Activated CD8-positive, alpha-beta memory T cell treated with anti-CD3 and anti-CD28 coated beads, Interleukin-2, amount 10 ng/mL, durations not matched to agents 7 days and 5 days (primary cell): ENCODE measurements at regions not wholly inside any gene's neighbourhood (a gene's known extent, or its start where the extent isn't known, plus 50 kb on each side); places are given as distances from the start of the nearest gene placed in this dataset.
"Not testable (repeated sequence)": the region's sequence is repeated elsewhere in the genome, so short reads cannot be mapped to it uniquely, and the experiment has no call there.

Source experiments
- ATAC-seq: fragments of 150-1000 bp; cut with Tn5 transposase; one replicate; pipeline ENCODE4 v1.10.0; 2021; ENCODE audit warnings: moderate library complexity
- CTCF ChIA-PET: fragments of 350-600 bp; sonication (Branson Sonifier 250); formaldehyde crosslinking; loops from one replicate; lab custom pipeline; 2021; ENCODE audit warnings: antibody characterized with exemption; lab: Charles Lee
- DNase-seq: peaks from one replicate; pipeline ENCODE4 v3.0.0-alpha.2; 2020
- H3K27ac Mint-ChIP-seq: one replicate; pipeline ENCODE4 v1.8.0; 2021; ENCODE audit warnings: mild to moderate bottlenecking, mixed read lengths
- H3K27me3 Mint-ChIP-seq: one replicate; pipeline ENCODE4 v1.8.0; 2021; ENCODE audit warnings: mixed read lengths
- H3K36me3 Mint-ChIP-seq: one replicate; pipeline ENCODE4 v1.8.0; 2021; ENCODE audit warnings: mild to moderate bottlenecking, mixed read lengths
- H3K4me1 Mint-ChIP-seq: one replicate; pipeline ENCODE4 v1.8.0; 2021; ENCODE audit warnings: mixed read lengths
- H3K4me3 Mint-ChIP-seq: one replicate; pipeline ENCODE4 v1.8.0; 2021; ENCODE audit warnings: mild to moderate bottlenecking, moderate library complexity, mixed read lengths
- H3K9me3 Mint-ChIP-seq: one replicate; pipeline ENCODE4 v1.8.0; 2022; ENCODE audit warnings: low read depth, mixed read lengths

GRCh38 chr1:193404236-193404635 is 217.8 kb upstream of the B3GALT2 start:
- DNase-seq (no peak), ATAC-seq (no peak)
- Mint-ChIP-seq H3K36me3 (peaks cover 8% of the 10 kb centered on the region), H3K9me3 (no peaks in the 10 kb centered on the region), H3K27me3 (no peaks in the 10 kb centered on the region), H3K27ac (no peak overlapping the region), H3K4me3 (no peak overlapping the region), H3K4me1 (peaks cover 12% of the 10 kb centered on the region)
- CTCF ChIA-PET, result no interaction called here

GRCh38 chr1:193402977-193403376 is 216.6 kb upstream of the B3GALT2 start:
- H3K27me3 Mint-ChIP-seq, result no peaks in the 10 kb centered on the region
- peaks cover 11% of the 10 kb centered on the region for H3K4me1 Mint-ChIP-seq
- CTCF ChIA-PET, result no interaction called here
- H3K9me3 Mint-ChIP-seq, result no peaks in the 10 kb centered on the region
- H3K27ac Mint-ChIP-seq, result no peak overlapping the region
- no peak overlapping the region for H3K4me3 Mint-ChIP-seq
- peaks cover 1% of the 10 kb centered on the region for H3K36me3 Mint-ChIP-seq
- ATAC-seq (no peak), DNase-seq (no peak)

DNA sequence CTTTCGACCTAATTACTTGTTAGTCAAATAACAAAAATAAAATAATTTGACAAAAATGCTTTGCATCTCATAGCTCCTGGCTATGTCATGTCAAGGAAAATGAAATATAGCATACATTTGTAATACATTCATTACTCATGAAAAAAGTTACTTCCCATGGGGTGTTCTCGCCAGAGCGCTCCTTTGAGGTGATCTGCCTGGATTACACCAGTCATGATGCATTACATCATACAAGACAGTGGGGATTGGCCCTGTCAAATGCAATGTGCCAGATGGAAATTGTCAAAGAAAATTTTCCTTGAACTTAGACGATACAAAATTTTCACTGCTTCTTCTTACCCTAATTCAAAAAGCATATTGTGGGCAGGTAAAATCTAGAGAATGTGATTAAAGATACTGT is 215.6 kb upstream of the B3GALT2 start:
- no peak overlapping the region for H3K27ac Mint-ChIP-seq

DNA sequence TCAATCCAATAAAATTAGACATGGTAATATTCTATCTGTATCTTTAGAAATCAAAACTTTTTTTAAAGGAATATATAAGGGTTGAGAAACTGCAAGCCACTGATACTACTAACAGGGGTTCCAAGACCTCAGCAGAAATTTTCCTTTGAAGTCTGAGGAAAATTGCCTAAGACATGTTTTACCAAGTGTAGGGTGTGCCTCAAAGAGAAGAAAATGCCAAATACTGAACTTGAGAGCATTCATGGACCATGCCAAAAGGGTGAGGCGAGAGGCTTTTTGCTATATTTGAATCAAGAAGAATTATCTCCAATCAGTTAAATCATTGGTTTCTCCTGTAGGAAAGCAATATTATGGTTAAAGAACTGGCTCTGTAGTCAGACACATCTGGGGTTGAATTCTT is 207.9 kb upstream of the B3GALT2 start:
- H3K27me3 Mint-ChIP-seq, result no peaks in the 10 kb centered on the region
- ATAC-seq (no peak), DNase-seq (no peak)
- H3K4me1 Mint-ChIP-seq, result no peaks in the 10 kb centered on the region
- H3K27ac Mint-ChIP-seq, result no peak overlapping the region
- peaks cover 4% of the 10 kb centered on the region for H3K36me3 Mint-ChIP-seq
- CTCF ChIA-PET, result interaction anchor here (1.1 kb wide), 1 partner anchor 209 kb away, joined by 3 read pairs; no protein-coding TSS in a partner anchor
- peaks cover 3% of the 10 kb centered on the region for H3K9me3 Mint-ChIP-seq
- no peak overlapping the region for H3K4me3 Mint-ChIP-seq

More for the DNA sequence above, 215.6 kb upstream of the B3GALT2 start:
- CTCF ChIA-PET, result no interaction called here
- ATAC-seq (no peak), DNase-seq (no peak)
- Mint-ChIP-seq H3K36me3 (peaks cover 1% of the 10 kb centered on the region), H3K27me3 (no peaks in the 10 kb centered on the region), H3K4me3 (no peak overlapping the region), H3K4me1 (peaks cover 8% of the 10 kb centered on the region), H3K9me3 (no peaks in the 10 kb centered on the region)

DNA sequence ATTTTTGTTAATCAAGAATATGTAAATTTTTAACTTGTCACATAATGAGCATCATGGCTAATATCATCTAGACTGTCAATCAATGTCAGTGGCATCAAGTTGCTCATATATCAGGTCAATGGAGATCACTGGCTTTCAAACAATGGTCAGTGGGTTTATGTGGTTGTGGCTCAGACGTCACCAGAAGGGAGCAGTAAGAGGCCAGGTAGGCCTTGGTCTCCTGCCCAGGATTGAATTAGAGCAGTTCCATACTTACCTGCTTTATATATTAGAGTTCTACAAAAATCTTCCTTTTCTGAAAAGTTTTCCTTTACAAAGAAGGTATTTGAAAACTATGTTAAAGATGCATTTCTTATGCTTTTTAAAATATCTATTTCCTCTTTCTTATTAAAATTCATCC is 206.3 kb upstream of the B3GALT2 start:
- no peak for ATAC-seq
- no peaks in the 10 kb centered on the region for H3K4me1 Mint-ChIP-seq
- peaks cover 3% of the 10 kb centered on the region for H3K9me3 Mint-ChIP-seq
- H3K36me3 Mint-ChIP-seq, result peaks cover 5% of the 10 kb centered on the region
- no peak overlapping the region for H3K27ac Mint-ChIP-seq
- no peak for DNase-seq
- CTCF ChIA-PET, result no interaction called here
- H3K4me3 Mint-ChIP-seq, result no peak overlapping the region
- H3K27me3 Mint-ChIP-seq, result no peaks in the 10 kb centered on the region

GRCh38 chr1:193388683-193389082 is 202.3 kb upstream of the B3GALT2 start:
- CTCF ChIA-PET, result no interaction called here
- H3K36me3 Mint-ChIP-seq, result peaks cover 1% of the 10 kb centered on the region
- no peaks in the 10 kb centered on the region for H3K9me3 Mint-ChIP-seq
- H3K27ac Mint-ChIP-seq, result no peak overlapping the region
- H3K4me3 Mint-ChIP-seq, result no peak overlapping the region
- no peaks in the 10 kb centered on the region for H3K4me1 Mint-ChIP-seq
- DNase-seq (no peak), ATAC-seq (no peak)
- H3K27me3 Mint-ChIP-seq, result no peaks in the 10 kb centered on the region

DNA sequence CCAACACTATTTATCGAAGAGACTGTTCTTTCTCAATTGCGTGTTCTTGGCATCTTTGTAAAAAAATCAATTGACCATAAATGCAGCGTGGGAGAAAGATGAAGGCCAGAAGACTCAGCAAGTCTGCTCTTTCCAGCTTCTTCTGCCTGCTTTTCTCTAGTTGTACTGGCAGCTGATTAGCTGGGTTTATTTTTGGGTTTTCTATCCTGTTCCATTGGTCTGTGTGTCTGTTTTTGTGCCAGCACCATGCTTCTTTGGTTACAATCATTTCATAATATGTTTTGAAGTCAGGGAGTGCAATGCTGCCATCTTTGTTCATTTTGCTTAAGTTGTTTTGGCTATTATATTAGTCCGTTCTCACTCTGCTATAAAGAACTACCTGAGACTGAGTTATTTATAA is 201.8 kb upstream of the B3GALT2 start:
- Mint-ChIP-seq H3K27ac (no peak overlapping the region), H3K4me3 (no peak overlapping the region), H3K4me1 (no peaks in the 10 kb centered on the region), H3K27me3 (no peaks in the 10 kb centered on the region), H3K36me3 (peaks cover 1% of the 10 kb centered on the region), H3K9me3 (no peaks in the 10 kb centered on the region)
- CTCF ChIA-PET, result no interaction called here
- DNase-seq (no peak), ATAC-seq (no peak)

DNA sequence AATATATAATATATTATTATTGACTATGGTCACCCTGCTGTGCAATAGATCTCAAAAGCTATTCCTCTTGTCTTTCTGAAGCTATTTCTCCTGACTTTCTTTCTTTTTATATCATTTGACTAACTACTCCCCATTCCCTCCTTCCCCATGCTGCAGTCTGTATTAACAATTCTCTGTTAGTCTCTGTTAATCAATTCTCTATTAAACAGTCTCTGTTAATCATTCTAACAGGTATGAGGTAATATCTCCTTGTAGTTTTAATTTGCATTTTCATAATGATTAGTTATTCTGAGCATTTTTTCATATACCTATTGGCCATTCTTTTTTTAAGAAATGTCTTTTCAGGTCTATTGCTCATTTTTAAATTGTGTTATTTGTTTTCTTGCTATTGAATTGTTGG is 201.0 kb upstream of the B3GALT2 start:
- CTCF ChIA-PET, result no interaction called here
- peaks cover 1% of the 10 kb centered on the region for H3K36me3 Mint-ChIP-seq
- no peaks in the 10 kb centered on the region for H3K9me3 Mint-ChIP-seq
- ATAC-seq (no peak), DNase-seq (no peak)
- no peaks in the 10 kb centered on the region for H3K27me3 Mint-ChIP-seq
- no peak overlapping the region for H3K27ac Mint-ChIP-seq
- H3K4me3 Mint-ChIP-seq, result no peak overlapping the region
- no peaks in the 10 kb centered on the region for H3K4me1 Mint-ChIP-seq

- ATAC-seq, DNase-seq, H3K4me3 Mint-ChIP-seq, H3K9me3 Mint-ChIP-seq, H3K36me3 Mint-ChIP-seq, CTCF ChIA-PET, H3K4me1 Mint-ChIP-seq, H3K27me3 Mint-ChIP-seq, H3K27ac Mint-ChIP-seq: not testable (repeated sequence)
These were observed 192.0 kb upstream of the B3GALT2 start for GRCh38 chr1:193378451-193378850.

GRCh38 chr1:193377472-193377871 is 191.1 kb upstream of the B3GALT2 start:
- DNase-seq (no peak), ATAC-seq (no peak)
- CTCF ChIA-PET, result no interaction called here
- Mint-ChIP-seq H3K36me3 (peaks cover 2% of the 10 kb centered on the region), H3K27me3 (no peaks in the 10 kb centered on the region), H3K4me1 (no peaks in the 10 kb centered on the region), H3K27ac (no peak overlapping the region), H3K9me3 (no peaks in the 10 kb centered on the region), H3K4me3 (no peak overlapping the region)

DNA sequence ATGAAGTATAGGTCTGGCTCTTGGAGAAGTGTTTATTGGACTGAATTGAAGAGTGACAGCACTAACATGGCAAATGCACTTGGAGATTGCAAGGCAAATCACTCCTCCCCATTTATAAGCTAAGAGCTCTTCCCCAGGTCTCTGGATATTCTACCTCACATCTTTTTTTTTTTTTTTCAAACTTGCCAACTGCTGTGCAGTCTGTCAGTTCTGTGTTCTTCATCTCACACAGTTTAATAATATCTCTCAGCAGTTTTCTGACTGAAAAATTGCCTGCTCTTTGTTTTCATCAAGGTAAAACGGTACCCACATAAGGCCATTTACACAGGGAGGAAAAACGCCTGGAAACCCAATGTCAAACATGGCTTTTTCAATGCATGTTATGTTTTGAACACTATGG is 186.1 kb upstream of the B3GALT2 start:
- H3K4me3 Mint-ChIP-seq, result no peak overlapping the region
- H3K27me3 Mint-ChIP-seq, result no peaks in the 10 kb centered on the region
- DNase-seq, result no peak
- CTCF ChIA-PET, result no interaction called here
- peaks cover 1% of the 10 kb centered on the region for H3K36me3 Mint-ChIP-seq
- H3K27ac Mint-ChIP-seq, result no peak overlapping the region
- peaks cover 13% of the 10 kb centered on the region for H3K4me1 Mint-ChIP-seq
- ATAC-seq, result no peak
- no peaks in the 10 kb centered on the region for H3K9me3 Mint-ChIP-seq

GRCh38 chr1:193368302-193368701 is 181.9 kb upstream of the B3GALT2 start:
- Mint-ChIP-seq H3K4me3 (peak overlapping the region; percentile 65), H3K4me1 (peaks cover 13% of the 10 kb centered on the region), H3K9me3 (peaks cover 4% of the 10 kb centered on the region), H3K36me3 (peaks cover 3% of the 10 kb centered on the region), H3K27me3 (no peaks in the 10 kb centered on the region), H3K27ac (peak overlapping the region; percentile 75)
- CTCF ChIA-PET, result no interaction called here
- DNase-seq (no peak), ATAC-seq (peak; percentile 47)

DNA sequence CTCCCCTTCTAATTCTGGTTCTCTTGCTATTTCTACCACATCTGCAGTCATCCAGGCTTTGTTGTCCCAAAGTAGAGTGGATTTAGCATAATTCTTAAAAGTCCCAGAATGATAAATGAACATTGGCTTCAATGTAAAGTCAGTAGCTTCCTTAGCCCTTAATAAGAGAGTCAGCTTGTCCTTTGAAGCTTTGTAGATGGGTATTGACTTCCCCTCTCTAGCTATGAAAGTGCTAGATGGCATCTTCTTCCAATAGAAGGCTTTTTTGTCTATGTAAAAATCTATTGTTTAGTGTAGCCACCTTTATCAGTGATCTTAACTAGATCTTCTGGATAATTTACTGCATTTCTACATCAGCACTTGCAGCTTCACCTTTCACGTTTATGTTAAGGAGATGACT is 181.4 kb upstream of the B3GALT2 start:
- H3K36me3 Mint-ChIP-seq, result peaks cover 3% of the 10 kb centered on the region
- no peak for ATAC-seq
- DNase-seq, result no peak
- H3K4me1 Mint-ChIP-seq, result peaks cover 13% of the 10 kb centered on the region
- H3K27me3 Mint-ChIP-seq, result no peaks in the 10 kb centered on the region
- CTCF ChIA-PET, result no interaction called here
- H3K4me3 Mint-ChIP-seq, result peak overlapping the region; percentile 65
- peak overlapping the region; percentile 75 for H3K27ac Mint-ChIP-seq
- H3K9me3 Mint-ChIP-seq, result peaks cover 4% of the 10 kb centered on the region

DNA sequence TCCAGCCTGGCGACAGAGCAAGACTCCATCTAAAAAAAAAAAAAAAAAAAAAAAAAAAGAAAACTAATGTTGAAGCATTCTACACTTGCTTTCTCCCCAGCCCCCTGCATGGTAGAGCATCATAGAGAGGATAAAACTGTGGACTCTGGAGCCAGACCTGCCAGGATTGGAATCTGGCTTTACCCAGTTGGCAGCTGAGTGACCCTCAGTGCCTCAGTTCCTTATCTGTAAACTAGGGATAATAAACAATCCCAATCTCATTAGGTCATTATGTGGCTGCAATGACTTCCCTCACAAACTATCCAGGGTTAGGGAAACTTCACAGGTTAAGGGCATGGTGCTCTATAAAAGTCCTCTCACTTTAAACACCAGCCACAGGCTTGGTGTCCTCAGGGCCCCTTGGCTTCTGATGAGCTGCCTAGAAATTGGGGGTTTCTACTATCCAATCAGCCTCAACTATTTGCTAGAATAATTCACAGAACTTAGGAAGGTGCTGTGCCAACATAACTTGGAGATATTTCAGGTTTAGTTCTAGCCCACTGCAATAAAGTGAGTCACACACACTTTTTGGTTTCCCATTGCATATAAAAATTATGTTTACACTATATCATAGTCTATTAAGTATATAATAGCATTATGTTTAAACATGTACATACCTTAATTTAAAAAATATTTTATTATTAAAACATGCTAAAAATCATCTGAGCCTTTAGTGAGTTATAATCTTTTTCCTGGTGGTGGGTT is 180.5 kb upstream of the B3GALT2 start:
- peaks cover 4% of the 10 kb centered on the region for H3K9me3 Mint-ChIP-seq
- no peak for ATAC-seq
- DNase-seq, result no peak
- H3K36me3 Mint-ChIP-seq, result peaks cover 3% of the 10 kb centered on the region
- H3K27me3 Mint-ChIP-seq, result no peaks in the 10 kb centered on the region
- no peak overlapping the region for H3K27ac Mint-ChIP-seq
- CTCF ChIA-PET, result no interaction called here
- no peak overlapping the region for H3K4me3 Mint-ChIP-seq
- peaks cover 13% of the 10 kb centered on the region for H3K4me1 Mint-ChIP-seq
